Body of pancreas (tissue), 4 donors: ENCODE measurements at regions not wholly inside any gene's neighbourhood (a gene's known extent, or its start where the extent isn't known, plus 50 kb on each side); places are given as distances from the start of the nearest gene placed in this dataset.

ENCODE experiments used
- POLR2A ChIP-seq, 3 donors: fragments of 450-650 bp; IDR thresholded peaks; one replicate each; pipeline ENCODE4 v1.6.1; 2016; ENCODE audit warnings: antibody characterized with exemption in 3 of 3, mild to moderate bottlenecking in 2 of 3
- TF ChIP-seq, protein P1 (sequence below), 7 experiments: fragments of 450-650 bp in 4 of 7; fragments of 200-600 bp in 3 of 7; sonication (generic) in 3 of 7; IDR thresholded peaks; one replicate each; pipeline ENCODE4 v1.5.1; 2016 to 2019; ENCODE audit warnings: antibody characterized with exemption in 7 of 7

- TF ChIP-seq, protein P1, sequence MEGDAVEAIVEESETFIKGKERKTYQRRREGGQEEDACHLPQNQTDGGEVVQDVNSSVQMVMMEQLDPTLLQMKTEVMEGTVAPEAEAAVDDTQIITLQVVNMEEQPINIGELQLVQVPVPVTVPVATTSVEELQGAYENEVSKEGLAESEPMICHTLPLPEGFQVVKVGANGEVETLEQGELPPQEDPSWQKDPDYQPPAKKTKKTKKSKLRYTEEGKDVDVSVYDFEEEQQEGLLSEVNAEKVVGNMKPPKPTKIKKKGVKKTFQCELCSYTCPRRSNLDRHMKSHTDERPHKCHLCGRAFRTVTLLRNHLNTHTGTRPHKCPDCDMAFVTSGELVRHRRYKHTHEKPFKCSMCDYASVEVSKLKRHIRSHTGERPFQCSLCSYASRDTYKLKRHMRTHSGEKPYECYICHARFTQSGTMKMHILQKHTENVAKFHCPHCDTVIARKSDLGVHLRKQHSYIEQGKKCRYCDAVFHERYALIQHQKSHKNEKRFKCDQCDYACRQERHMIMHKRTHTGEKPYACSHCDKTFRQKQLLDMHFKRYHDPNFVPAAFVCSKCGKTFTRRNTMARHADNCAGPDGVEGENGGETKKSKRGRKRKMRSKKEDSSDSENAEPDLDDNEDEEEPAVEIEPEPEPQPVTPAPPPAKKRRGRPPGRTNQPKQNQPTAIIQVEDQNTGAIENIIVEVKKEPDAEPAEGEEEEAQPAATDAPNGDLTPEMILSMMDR (IDR thresholded peaks at IDR 0.05), result no peak
- TF ChIP-seq POLR2A (IDR thresholded peaks at IDR 0.05), result no peak
Observed at GRCh38 chr4:56750231-56750630, 69.1 kb upstream of the HOPX start.
